ENCODE measurements at regions not wholly inside any gene's neighbourhood (a gene's known extent, or its start where the extent isn't known, plus 50 kb on each side); places are given as distances from the start of the nearest gene placed in this dataset.

GRCh38 chr4:52420330-52420729, 238.8 kb downstream of the USP46 start:
- 47 to 52% methylated on average over 5 of the region's 5 CpGs for WGBS, 2 experiments (ENCODE audit: low coverage in 1 of 2, low lambda C conversion rate in 2 of 2, missing lambda C conversion rate in 2 of 2)
- H3K4me3 ChIP-seq: no peak overlapping the region
- H3K79me2 ChIP-seq (ENCODE audit: insufficient read depth): no peaks in the 10 kb centered on the region
- no peaks in the 10 kb centered on the region for H3F3A ChIP-seq (ENCODE audit: insufficient read depth)
- no peaks in the 10 kb centered on the region for H4K20me1 ChIP-seq (ENCODE audit: insufficient read depth)
- H3K9me2 ChIP-seq (ENCODE audit: insufficient read depth): no peaks in the 10 kb centered on the region
- H3K4me1 ChIP-seq (ENCODE audit: insufficient read depth): no peaks in the 10 kb centered on the region
- H3K27ac ChIP-seq: no peak overlapping the region
- no peaks in the 10 kb centered on the region for H3K36me3 ChIP-seq (ENCODE audit: low read depth)
- no peaks in the 10 kb centered on the region for H3K9me3 ChIP-seq (ENCODE audit: low read depth)
- no peaks in the 10 kb centered on the region; the same call in none of the 2 replicates for H3K27me3 ChIP-seq (replicated peaks; ENCODE audit: insufficient read depth)
- no peak for DNase-seq
- in situ Hi-C loops (cut with MboI): no loop called here
- H2AFZ ChIP-seq: no peak overlapping the region
- H3K4me2 ChIP-seq (ENCODE audit: unreplicated experiment): no peak overlapping the region
- no peak overlapping the region for H3K9ac ChIP-seq
- no peak for TF ChIP-seq EZH2 (IDR thresholded peaks at IDR 0.05; ENCODE audit: insufficient read depth, poor library complexity, severe bottlenecking)
- no peak for TF ChIP-seq EZH2phosphoT487 (IDR thresholded peaks at IDR 0.05; ENCODE audit: insufficient read depth, low read depth)

GRCh38 chr4:52421811-52422213, 237.3 kb downstream of the USP46 start:
- Histone ChIP-seq H3K4me1 (ENCODE audit: insufficient read depth) (no peaks in the 10 kb centered on the region), H3K4me3 (no peak overlapping the region), H4K20me1 (ENCODE audit: insufficient read depth) (no peaks in the 10 kb centered on the region), H3K27ac (no peak overlapping the region), H2AFZ (no peak overlapping the region), H3K36me3 (ENCODE audit: low read depth) (no peaks in the 10 kb centered on the region), H3F3A (ENCODE audit: insufficient read depth) (no peaks in the 10 kb centered on the region), H3K27me3 (replicated peaks; ENCODE audit: insufficient read depth) (no peaks in the 10 kb centered on the region; the same call in 1 of the 2 replicates), H3K9me2 (ENCODE audit: insufficient read depth) (no peaks in the 10 kb centered on the region), H3K9ac (no peak overlapping the region), H3K79me2 (ENCODE audit: insufficient read depth) (no peaks in the 10 kb centered on the region), H3K4me2 (ENCODE audit: unreplicated experiment) (no peak overlapping the region), H3K9me3 (ENCODE audit: low read depth) (no peaks in the 10 kb centered on the region)
- DNase-seq: no peak
- TF ChIP-seq EZH2 (IDR thresholded peaks at IDR 0.05; ENCODE audit: insufficient read depth, poor library complexity, severe bottlenecking) (no peak), EZH2phosphoT487 (IDR thresholded peaks at IDR 0.05; ENCODE audit: insufficient read depth, low read depth) (no peak)
- in situ Hi-C loops (cut with MboI): no loop called here

- Histone ChIP-seq H3K9me2 (ENCODE audit: insufficient read depth) (no peaks in the 10 kb centered on the region), H3K9ac (no peak overlapping the region), H2AFZ (no peak overlapping the region), H3K27me3 (replicated peaks; ENCODE audit: insufficient read depth) (no peaks in the 10 kb centered on the region; the same call in 1 of the 2 replicates), H3K9me3 (ENCODE audit: low read depth) (no peaks in the 10 kb centered on the region), H3K4me1 (ENCODE audit: insufficient read depth) (no peaks in the 10 kb centered on the region), H4K20me1 (ENCODE audit: insufficient read depth) (no peaks in the 10 kb centered on the region), H3K79me2 (ENCODE audit: insufficient read depth) (no peaks in the 10 kb centered on the region), H3F3A (ENCODE audit: insufficient read depth) (no peaks in the 10 kb centered on the region), H3K36me3 (ENCODE audit: low read depth) (no peaks in the 10 kb centered on the region), H3K4me3 (no peak overlapping the region), H3K27ac (no peak overlapping the region), H3K4me2 (ENCODE audit: unreplicated experiment) (no peak overlapping the region)
- DNase-seq: no peak
- 51% methylated on average over 4 of the region's 4 CpGs for WGBS, 2 experiments (ENCODE audit: low coverage in 1 of 2, low lambda C conversion rate in 2 of 2, missing lambda C conversion rate in 2 of 2)
- in situ Hi-C loops (cut with MboI): no loop called here
- TF ChIP-seq EZH2phosphoT487 (IDR thresholded peaks at IDR 0.05; ENCODE audit: insufficient read depth, low read depth) (no peak), EZH2 (IDR thresholded peaks at IDR 0.05; ENCODE audit: insufficient read depth, poor library complexity, severe bottlenecking) (no peak)
Measured at GRCh38 chr4:52423967-52424366, 235.1 kb downstream of the USP46 start.

GRCh38 chr4:52425751-52426326, 233.3 kb downstream of the USP46 start:
- no peak for DNase-seq
- Histone ChIP-seq H3K4me1 (ENCODE audit: insufficient read depth) (no peaks in the 10 kb centered on the region), H3K4me2 (ENCODE audit: unreplicated experiment) (no peak overlapping the region), H3F3A (ENCODE audit: insufficient read depth) (no peaks in the 10 kb centered on the region), H3K36me3 (ENCODE audit: low read depth) (no peaks in the 10 kb centered on the region), H3K79me2 (ENCODE audit: insufficient read depth) (no peaks in the 10 kb centered on the region), H3K27me3 (replicated peaks; ENCODE audit: insufficient read depth) (no peaks in the 10 kb centered on the region; the same call in none of the 2 replicates), H4K20me1 (ENCODE audit: insufficient read depth) (no peaks in the 10 kb centered on the region), H3K9me2 (ENCODE audit: insufficient read depth) (no peaks in the 10 kb centered on the region), H3K4me3 (no peak overlapping the region), H2AFZ (no peak overlapping the region), H3K27ac (no peak overlapping the region), H3K9ac (no peak overlapping the region), H3K9me3 (ENCODE audit: low read depth) (no peaks in the 10 kb centered on the region)
- in situ Hi-C loops (cut with MboI): no loop called here
- TF ChIP-seq EZH2 (IDR thresholded peaks at IDR 0.05; ENCODE audit: insufficient read depth, poor library complexity, severe bottlenecking) (no peak), EZH2phosphoT487 (IDR thresholded peaks at IDR 0.05; ENCODE audit: insufficient read depth, low read depth) (no peak)
- WGBS, 2 experiments (ENCODE audit: low coverage in 1 of 2, low lambda C conversion rate in 2 of 2, missing lambda C conversion rate in 2 of 2): 53% methylated on average over 3 of the region's 3 CpGs

- in situ Hi-C loops (cut with MboI): no loop called here
- no peak overlapping the region for H3K27ac ChIP-seq
- no peaks in the 10 kb centered on the region for H3K36me3 ChIP-seq (ENCODE audit: low read depth)
- H3K9me2 ChIP-seq (ENCODE audit: insufficient read depth): no peaks in the 10 kb centered on the region
- H3K9ac ChIP-seq: no peak overlapping the region
- no peak for DNase-seq
- H3K79me2 ChIP-seq (ENCODE audit: insufficient read depth): no peaks in the 10 kb centered on the region
- H4K20me1 ChIP-seq (ENCODE audit: insufficient read depth): no peaks in the 10 kb centered on the region
- no peak overlapping the region for H3K4me3 ChIP-seq
- H3K4me1 ChIP-seq (ENCODE audit: insufficient read depth): no peaks in the 10 kb centered on the region
- no peaks in the 10 kb centered on the region for H3F3A ChIP-seq (ENCODE audit: insufficient read depth)
- H3K27me3 ChIP-seq (replicated peaks; ENCODE audit: insufficient read depth): no peaks in the 10 kb centered on the region; the same call in 1 of the 2 replicates
- TF ChIP-seq EZH2 (IDR thresholded peaks at IDR 0.05; ENCODE audit: insufficient read depth, poor library complexity, severe bottlenecking) (no peak), EZH2phosphoT487 (IDR thresholded peaks at IDR 0.05; ENCODE audit: insufficient read depth, low read depth) (no peak)
- H2AFZ ChIP-seq: no peak overlapping the region
- H3K9me3 ChIP-seq (ENCODE audit: low read depth): no peaks in the 10 kb centered on the region
- no peak overlapping the region for H3K4me2 ChIP-seq (ENCODE audit: unreplicated experiment)
Measured at GRCh38 chr4:52431410-52431809, 227.7 kb downstream of the USP46 start.

Measured in GM23248 (cell line).